Esophagus muscularis mucosa (tissue), 4 donors: ENCODE measurements at regions not wholly inside any gene's neighbourhood (a gene's known extent, or its start where the extent isn't known, plus 50 kb on each side); places are given as distances from the start of the nearest gene placed in this dataset.

ENCODE experiments used
- DNase-seq: peaks from one replicate; pipeline ENCODE4 v3.0.0-alpha.2; 2017; ENCODE audit errors: extremely low spot score
- H3K27ac ChIP-seq, 4 donors: fragments of 200-600 bp; sonication (generic); replicated peaks in 1 of 4; 1 replicate in 3 of 4; 2 replicates in 1 of 4; pipeline ENCODE4 v1.5.1; 2016 to 2019; ENCODE audit warnings: mild to moderate bottlenecking in 1 of 4
- H3K27me3 ChIP-seq, 4 donors: fragments of 200-600 bp; sonication (generic); one replicate each; pipeline versions ENCODE4 v1.5.1 to v1.6.0; 2016 to 2019
- H3K36me3 ChIP-seq, 4 donors: fragments of 200-600 bp; sonication (generic); one replicate each; pipeline ENCODE4 v1.5.1; 2016 to 2019
- H3K4me1 ChIP-seq, 4 donors: fragments of 200-600 bp; sonication (generic); one replicate each; pipeline ENCODE4 v1.5.1; 2016 to 2019
- H3K4me3 ChIP-seq, 4 donors: fragments of 200-600 bp; sonication (generic); 1 replicate in 2 of 4; 2 replicates in 2 of 4; pipeline ENCODE4 v1.5.1; 2016 to 2019; ENCODE audit warnings: mild to moderate bottlenecking in 4 of 4, moderate library complexity in 1 of 4
- H3K9me3 ChIP-seq, 4 donors: fragments of 200-600 bp; sonication (generic); 1 replicate in 3 of 4; 2 replicates in 1 of 4; pipeline ENCODE4 v1.5.1; 2016 to 2019
- CTCF ChIP-seq, 3 experiments: fragments of 200-600 bp in 2 of 3; fragments of 450-650 bp in 1 of 3; sonication (generic) in 2 of 3; IDR thresholded peaks; one replicate each; pipeline ENCODE4 v1.5.1; 2017 to 2019; ENCODE audit warnings: antibody characterized with exemption in 3 of 3, mild to moderate bottlenecking in 2 of 3, moderate library complexity in 1 of 3
- EP300 ChIP-seq: sonication (generic); formaldehyde crosslinking; IDR thresholded peaks from one replicate; pipeline ENCODE4 v1.6.1; 2017; ENCODE audit warnings: antibody characterized with exemption
- POLR2A ChIP-seq: fragments of 450-650 bp; IDR thresholded peaks from one replicate; pipeline ENCODE4 v1.6.1; 2017; ENCODE audit warnings: antibody characterized with exemption, moderate library complexity, mild to moderate bottlenecking, low read depth
- POLR2AphosphoS5 ChIP-seq, 2 donors: sonication (generic); formaldehyde crosslinking; IDR thresholded peaks; one replicate each; pipeline ENCODE4 v1.6.1; 2017; ENCODE audit warnings: antibody characterized with exemption in 2 of 2
- WGBS: methylation state at CpG from one replicate; pipeline ENCODE4 v1.1.5; 2018; 5-methylcytosine and 5-hydroxymethylcytosine counted together
- intact Hi-C: fragments of 100-400 bp; cut with DNase I; formaldehyde crosslinking; loops from one replicate; pipeline ENCODE4 v1.15.1; 2023

DNA sequence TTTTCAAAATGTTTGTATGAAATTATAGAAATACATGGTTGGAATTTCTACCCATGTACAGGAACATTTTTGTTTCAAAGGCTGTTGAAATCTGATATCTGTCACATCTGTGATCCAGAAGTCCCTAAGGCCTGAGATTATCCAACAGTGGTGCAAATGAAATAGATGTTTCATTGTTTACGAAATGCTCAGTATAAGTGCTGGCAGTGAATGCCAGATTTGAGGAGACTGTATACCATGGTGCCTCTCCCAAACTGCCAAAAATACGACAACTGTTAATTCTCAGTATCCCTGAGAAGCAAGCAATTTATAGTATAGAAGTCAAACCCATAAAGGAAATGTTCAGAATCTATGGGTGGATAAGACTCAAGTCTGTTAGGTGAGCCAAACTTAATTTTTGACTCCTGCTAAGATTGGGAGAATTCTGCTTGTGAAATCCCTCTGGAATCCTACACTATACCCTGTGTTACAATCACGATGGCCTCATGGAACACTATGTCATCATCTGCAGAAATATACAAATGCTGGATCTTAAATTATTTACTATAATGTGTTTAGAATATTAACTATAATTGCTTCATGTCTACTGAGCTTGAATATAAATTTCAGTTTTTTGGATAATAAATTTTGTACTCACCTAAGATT, 71.2 kb upstream of the DOCK10 start:
- no peak for TF ChIP-seq POLR2AphosphoS5 (IDR thresholded peaks at IDR 0.05)
- no peak for TF ChIP-seq EP300
- no peak for TF ChIP-seq CTCF (IDR thresholded peaks at IDR 0.05)
- no peak for TF ChIP-seq POLR2A
- no peaks in the 10 kb centered on the region for H3K4me1 ChIP-seq
- DNase-seq = no peak
- H3K27me3 ChIP-seq = no peaks in the 10 kb centered on the region
- intact Hi-C loops = no loop called here
- no peak overlapping the region for H3K27ac ChIP-seq
- no peaks in the 10 kb centered on the region for H3K36me3 ChIP-seq
- WGBS = 78% methylated on average over 3 of the region's 3 CpGs
- H3K9me3 ChIP-seq = no peaks in the 10 kb centered on the region
- H3K4me3 ChIP-seq = no peak overlapping the region

DNA sequence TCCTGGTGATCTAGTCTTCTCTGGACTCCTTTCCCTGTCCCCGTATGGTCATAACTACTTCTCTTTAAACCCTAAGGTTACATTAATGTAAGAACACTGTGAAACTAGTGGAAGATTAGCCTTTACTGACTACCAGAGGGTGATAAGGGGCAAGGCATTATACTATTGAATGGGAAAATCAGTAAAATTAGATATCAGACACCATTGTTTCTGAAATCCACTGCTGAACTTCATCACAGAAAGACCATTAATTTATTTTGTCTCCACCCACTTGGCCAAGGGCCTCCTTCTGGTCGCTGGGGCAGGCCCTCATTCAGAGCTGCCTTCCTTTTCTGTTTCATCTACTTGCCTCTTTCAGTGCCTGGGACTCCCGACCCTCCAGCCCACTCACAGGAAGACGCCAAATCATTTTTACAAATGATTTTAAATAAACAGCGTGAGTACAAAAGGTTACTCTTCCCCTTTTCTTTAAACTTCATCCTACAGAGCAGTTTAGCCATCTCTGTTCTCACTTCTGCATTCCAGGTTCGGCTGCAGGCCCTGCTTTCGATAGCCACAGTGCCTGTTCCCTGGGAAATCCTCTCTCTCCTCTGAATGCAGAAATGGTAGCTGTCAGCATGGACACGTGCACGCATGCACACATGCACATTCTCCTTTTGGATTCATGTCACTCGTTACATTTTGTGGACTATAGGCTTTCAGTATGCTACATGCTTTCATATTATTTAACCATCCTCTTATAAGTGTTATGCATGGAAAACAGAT, 70.3 kb upstream of the DOCK10 start:
- H3K27ac ChIP-seq = no peak overlapping the region
- no peaks in the 10 kb centered on the region for H3K27me3 ChIP-seq
- TF ChIP-seq POLR2A = no peak
- no peak for TF ChIP-seq POLR2AphosphoS5 (IDR thresholded peaks at IDR 0.05)
- TF ChIP-seq EP300 = no peak
- TF ChIP-seq CTCF (IDR thresholded peaks at IDR 0.05) = no peak
- H3K9me3 ChIP-seq = no peaks in the 10 kb centered on the region
- H3K36me3 ChIP-seq = no peaks in the 10 kb centered on the region
- no peak overlapping the region for H3K4me3 ChIP-seq
- 68% methylated on average over 10 of the region's 10 CpGs for WGBS
- intact Hi-C loops = no loop called here
- H3K4me1 ChIP-seq = no peaks in the 10 kb centered on the region
- no peak for DNase-seq

DNA sequence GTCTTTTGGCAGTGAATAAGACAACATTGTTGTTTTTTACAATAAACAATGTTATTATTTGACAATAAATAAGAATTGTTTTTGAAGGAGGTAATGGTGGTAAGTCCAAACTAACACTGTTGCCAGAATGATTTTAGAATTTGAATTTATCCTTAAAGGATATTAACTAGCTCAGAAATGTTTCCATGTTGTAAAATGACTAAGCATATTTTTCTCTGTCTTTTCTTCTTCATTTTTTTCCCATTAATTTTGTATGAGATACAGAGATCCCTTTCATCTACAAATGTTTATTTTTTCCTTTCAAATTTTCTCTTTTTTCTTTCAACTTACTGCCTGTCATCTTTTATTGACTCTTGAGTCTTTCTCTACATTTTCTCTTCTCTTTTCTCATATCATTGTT, 66.5 kb upstream of the DOCK10 start:
- Histone ChIP-seq H3K4me3 (no peak overlapping the region), H3K36me3 (no peaks in the 10 kb centered on the region), H3K4me1 (no peaks in the 10 kb centered on the region), H3K9me3 (no peaks in the 10 kb centered on the region), H3K27me3 (no peaks in the 10 kb centered on the region), H3K27ac (no peak overlapping the region)
- intact Hi-C loops = no loop called here
- no peak for DNase-seq
- TF ChIP-seq EP300 (no peak), POLR2A (no peak), CTCF (IDR thresholded peaks at IDR 0.05) (no peak), POLR2AphosphoS5 (IDR thresholded peaks at IDR 0.05) (no peak)

DNA sequence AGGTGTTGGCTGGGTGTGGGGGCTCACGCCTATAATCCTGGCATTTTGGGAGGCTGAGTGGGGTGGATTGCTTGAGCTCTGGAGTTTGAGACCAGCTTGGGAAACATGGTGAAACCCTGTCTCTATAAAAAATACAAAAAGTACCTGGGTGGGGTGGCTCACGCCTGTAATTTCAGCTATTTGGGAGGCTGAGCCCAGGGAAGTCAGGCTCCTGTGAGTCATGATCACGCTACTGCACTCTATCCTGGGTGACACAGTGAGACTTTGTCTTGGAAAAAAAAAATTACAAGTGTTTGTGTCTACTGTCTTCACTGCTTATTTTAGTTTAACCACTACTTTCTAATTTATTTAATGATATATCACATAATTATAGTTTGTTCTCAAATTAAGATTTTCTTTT, 62.7 kb upstream of the DOCK10 start:
- intact Hi-C loops = no loop called here
- 87% methylated on average over 3 of the region's 3 CpGs for WGBS

More for the DNA sequence above, 62.7 kb upstream of the DOCK10 start:
- no peaks in the 10 kb centered on the region for H3K4me1 ChIP-seq
- H3K27ac ChIP-seq = no peak overlapping the region
- H3K27me3 ChIP-seq = no peaks in the 10 kb centered on the region
- TF ChIP-seq CTCF (IDR thresholded peaks at IDR 0.05) = no peak
- TF ChIP-seq POLR2AphosphoS5 (IDR thresholded peaks at IDR 0.05) = no peak
- TF ChIP-seq POLR2A = no peak
- TF ChIP-seq EP300 = no peak
- no peaks in the 10 kb centered on the region for H3K9me3 ChIP-seq
- DNase-seq = no peak
- no peaks in the 10 kb centered on the region for H3K36me3 ChIP-seq
- H3K4me3 ChIP-seq = no peak overlapping the region
